CD4-positive, alpha-beta T cell treated with Interleukin-4 for 1 hour (primary cell): ENCODE measurements at regions not wholly inside any gene's neighbourhood (a gene's known extent, or its start where the extent isn't known, plus 50 kb on each side); places are given as distances from the start of the nearest gene placed in this dataset.
"Not testable (repeated sequence)": the region's sequence is repeated elsewhere in the genome, so short reads cannot be mapped to it uniquely, and the experiment has no call there.

Experiments
- DNase-seq, 2 donors: peaks; one replicate each; pipeline ENCODE4 v3.0.0-alpha.2; 2020 to 2022

DNA sequence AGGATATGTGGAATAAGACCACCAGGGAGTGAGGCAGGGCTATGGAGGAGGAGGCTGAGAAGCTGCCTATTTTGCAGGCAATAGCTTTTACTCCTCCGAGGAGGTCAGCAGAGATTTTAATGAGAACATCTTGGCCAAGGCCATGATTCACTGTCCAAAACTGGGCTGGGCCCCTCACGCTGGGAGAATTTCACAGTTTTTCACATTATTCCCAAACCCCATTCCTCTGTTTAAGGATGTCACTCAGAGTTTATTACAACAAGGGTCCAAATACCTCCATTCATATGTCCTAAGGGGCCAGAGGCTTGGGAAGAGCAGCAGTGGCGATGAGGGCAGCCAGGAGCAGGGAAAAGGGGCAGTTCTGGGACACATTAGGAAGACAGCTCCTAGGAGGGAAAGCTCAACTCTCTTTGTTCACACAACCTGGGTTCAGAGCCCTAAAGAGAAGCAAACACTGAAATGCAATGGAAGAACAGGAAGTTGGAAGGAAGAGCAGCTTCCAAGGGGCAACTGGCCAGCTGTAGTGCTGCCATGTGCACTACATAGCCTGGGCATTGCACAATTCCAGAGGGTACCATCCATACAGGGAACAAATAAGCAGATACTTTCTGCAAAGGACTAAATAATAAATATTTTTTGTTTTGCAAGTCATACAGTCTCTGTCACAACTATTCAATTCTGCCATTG is 283.2 kb downstream of the NUAK1 start:
- no peak for DNase-seq

DNA sequence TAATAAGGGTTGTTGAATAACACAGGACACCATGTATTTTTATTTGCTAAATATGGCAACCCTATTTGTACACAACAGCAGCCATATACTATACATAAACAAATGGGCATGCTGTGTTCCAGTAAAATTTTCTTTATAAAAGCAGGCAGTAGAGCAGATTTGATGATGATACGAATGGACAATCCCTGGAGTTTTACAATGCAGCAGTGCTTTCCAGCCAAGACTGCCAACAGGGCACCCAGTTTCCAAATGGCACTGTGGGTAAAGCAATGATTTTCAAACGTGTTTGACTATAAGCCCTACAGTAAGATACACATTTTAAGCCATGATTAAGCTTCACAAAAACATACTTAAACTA is 282.7 kb downstream of the NUAK1 start:
- DNase-seq, result no peak

DNA sequence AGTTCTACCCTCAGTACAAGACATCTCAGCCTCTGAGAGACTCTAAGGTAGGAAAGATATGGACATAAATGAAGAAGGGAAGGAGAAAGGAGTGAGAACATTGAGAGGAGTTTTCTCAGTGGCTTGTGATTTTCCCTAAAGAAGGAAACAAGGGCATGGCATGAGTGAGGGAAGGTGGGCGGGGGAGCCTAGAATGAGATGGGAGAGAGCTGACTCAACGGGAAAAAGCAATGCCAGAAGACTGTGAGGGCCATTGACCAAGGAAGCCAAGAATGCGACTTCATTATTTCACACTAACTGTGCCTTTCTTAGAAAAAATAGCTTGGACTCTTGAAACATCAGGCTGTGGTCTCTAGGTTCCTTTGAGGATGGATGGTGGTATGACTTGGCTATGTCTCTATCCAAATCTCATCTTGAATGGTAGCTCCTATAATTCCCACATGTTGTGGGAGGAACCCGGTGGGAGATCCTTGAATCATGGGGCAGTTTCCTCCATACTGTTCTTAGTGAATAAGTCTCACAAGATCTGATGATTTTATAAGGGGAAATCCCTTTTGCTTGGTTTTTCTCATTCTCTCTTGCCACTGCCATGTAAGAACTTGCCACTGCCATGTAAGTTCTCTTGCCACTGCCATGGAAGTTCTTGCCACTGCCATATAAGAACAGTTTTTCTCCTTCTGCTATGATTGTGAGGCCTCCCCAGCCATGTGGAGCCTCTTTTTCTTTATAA is 279.6 kb downstream of the NUAK1 start:
- no peak for DNase-seq

DNA sequence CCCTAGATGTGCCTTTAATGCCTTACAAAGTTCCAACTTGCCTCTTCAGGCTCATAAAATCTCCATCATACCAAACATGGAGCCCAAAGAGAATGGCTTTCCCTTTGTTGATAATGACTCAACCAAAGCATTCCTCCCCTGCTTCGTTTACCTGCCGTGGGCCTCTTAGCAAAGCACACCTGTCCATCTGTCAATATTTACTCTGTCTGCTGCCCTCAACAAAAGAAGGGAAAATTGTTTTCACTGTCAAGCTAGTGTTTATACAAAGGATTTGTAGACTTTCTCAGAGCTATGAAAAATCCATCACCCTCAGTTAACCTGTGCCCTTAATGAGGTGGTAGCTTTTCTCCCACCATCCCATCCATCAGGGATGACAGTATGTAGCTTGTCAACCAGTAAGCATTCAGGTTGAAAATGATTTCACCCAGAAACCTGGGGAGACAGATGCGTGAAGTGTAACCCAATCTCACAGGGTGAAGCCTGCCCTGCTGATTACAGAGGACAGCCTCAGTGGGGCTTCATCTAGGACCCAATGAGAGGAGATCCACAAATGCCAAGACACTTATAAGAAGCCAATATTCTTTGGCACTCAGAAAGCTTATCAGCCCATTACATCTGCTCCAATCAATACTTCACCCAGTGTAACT is 278.1 kb downstream of the NUAK1 start:
- no peak for DNase-seq

DNA sequence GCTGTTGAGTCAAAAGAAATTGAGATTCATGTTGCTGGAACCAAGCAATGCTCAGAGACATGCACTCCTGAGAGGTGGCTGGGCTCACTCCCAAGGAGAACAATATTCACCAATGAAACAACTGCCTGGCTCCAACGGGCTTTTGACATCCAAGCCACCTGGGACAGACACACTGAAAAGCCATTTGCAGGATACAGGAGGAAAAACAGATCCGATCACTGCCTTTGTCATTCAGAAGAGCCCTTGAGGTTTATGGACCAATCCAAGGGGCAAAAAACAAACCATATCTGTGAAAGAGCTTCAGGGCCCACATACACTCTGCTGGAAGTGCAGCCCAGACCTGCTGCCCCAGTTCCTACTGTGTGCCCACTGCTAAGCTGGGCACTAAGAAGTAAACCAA is 277.5 kb downstream of the NUAK1 start:
- DNase-seq, result no peak

DNA sequence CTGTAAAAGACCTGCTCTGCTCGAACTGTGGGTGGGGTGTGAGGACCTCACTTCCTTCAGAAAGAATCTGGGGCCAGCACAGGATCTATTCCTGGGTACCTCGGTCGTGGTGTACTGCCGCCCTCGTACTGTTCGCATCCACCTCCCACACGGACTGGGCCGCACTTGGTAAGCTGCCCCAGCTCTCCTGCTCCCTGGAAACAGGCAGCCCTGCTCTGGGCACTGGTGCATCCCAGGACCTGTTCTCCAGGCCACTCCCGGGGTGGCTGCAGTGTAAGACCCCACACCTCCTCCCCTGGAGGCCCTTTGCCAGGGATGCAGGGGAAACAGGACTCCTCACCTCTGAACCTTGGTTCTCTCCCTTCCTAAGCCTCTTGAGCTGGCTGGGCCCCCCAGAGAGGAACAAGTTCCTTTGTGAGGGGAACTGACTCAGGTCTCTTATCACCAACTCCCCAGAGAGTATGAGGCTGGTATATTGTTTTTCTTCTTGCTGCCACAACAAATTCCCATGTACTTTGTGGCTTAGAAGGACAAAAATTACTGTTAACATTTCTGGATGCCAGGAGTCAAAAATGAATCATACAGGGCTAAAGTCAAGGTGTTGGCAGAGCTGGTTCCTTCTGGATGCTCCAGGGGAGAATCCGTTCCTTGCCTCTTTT is 276.5 kb downstream of the NUAK1 start:
- DNase-seq, result no peak

DNA sequence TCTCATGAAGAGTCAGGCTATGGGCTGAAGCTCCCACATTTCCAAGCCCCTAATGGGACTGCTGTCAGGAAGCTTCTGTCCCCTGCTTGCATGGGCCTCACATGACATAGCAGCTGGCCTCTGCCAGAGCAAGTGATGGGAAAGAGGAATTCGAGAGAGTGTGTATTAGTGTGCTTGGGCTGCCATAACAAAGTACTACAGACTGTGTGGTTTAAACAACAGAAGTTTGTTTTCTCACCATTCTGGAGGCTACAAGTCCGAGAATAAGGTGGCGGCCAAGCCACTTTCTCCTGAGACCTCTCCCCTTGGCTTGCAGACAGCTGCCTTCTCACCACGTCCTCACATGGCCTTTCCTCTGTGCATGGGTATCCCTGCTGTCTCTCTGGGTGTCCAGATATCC is 274.4 kb downstream of the NUAK1 start:
- no peak for DNase-seq

DNA sequence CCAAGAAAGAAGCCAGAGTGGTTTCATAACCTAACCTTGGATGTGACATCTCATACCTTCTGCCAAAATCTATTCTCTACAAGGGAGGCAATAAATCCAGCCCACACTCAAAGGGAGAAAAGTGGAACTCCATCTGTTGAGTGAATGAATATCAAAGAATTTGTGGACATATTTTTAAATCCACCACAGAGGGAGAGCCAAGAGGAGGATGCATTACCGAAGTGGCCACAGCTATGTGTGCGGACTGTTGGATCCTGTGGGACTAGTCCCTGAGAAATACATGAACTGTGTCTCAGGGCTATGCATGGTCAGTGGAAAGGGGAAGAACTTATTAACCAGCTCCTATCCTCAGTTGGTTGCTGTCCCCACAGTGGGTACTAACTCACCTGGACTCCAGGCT is 273.9 kb downstream of the NUAK1 start:
- no peak for DNase-seq

DNA sequence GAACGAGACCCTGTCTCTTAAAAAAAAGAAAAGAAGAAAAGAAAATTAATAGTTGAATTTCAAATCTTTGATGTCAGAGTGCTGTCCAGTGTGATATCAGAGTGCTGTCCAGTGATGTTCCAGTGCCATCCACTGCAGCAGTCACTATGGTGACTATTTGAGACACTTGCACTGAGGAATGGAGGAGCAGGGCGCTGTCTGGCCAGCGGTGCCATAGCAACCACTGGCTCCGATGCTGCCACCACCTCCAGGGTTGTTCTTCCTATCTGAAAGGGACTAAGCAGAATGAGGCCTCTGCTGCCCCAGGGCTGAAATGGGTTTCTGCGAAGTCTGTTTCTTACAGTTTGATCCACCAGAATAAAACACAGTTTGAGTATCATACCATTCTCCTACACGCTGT is 272.9 kb downstream of the NUAK1 start:
- DNase-seq, result no peak

DNA sequence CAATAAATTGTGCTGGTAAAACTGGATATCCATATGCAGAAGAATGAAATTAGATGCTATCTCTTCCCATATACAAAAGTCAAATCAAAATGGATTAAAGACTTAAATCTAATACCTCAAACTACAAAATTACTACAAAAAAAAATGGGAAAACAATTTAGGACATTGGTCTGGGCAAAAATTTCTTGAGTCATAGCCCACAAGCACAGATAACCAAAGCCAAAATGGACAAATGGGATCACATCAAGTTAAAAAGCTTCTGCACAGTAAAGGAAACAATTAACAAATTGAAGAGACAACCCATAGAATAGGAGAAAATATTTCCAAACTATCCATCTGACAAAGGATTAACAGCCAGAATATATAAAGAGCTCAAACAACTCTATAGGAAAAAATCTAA is 264.6 kb downstream of the NUAK1 start:
- no peak for DNase-seq

DNA sequence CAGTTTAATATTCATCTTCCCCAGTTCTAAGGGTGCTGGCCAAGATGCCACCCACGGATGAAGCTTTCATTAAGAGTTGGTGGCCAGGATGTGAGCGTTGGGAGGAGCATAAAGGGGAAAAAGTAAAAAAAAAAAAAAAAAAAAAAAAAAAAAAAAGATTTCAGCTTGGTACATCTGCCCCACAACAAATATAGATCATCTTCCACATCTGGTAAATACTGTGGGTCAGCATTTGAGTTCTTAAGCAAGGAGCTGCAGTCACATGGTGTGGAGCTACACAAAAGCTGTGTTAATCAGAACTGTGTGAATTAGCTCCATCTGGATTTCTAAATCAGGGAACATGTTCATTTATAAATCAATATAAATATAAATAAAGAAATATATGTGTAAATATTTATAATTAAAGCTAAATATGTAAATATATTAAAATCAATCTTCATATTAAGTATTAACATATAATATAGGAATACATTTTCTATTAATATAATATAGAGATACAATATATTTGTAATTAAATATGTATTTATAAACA is 262.3 kb downstream of the NUAK1 start:
- DNase-seq, result no peak

DNA sequence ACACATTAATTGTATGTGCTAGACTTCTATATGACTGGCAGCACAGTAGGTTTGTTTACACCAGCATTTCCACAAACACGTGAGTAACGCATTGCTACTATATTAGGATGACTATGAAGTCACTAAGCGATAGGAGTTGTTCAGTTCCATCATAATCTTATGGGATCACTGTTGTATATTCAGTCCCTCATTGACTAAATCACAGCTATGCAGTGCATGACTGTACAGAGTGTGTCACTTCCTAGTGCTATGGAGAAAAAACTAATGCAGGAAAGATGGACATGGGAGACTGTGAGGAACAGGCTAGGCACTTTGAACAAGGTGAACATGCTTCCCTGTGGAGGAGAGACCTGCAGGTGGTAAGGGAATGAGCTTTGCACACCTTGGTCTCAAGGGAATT is 259.8 kb downstream of the NUAK1 start:
- no peak for DNase-seq

DNA sequence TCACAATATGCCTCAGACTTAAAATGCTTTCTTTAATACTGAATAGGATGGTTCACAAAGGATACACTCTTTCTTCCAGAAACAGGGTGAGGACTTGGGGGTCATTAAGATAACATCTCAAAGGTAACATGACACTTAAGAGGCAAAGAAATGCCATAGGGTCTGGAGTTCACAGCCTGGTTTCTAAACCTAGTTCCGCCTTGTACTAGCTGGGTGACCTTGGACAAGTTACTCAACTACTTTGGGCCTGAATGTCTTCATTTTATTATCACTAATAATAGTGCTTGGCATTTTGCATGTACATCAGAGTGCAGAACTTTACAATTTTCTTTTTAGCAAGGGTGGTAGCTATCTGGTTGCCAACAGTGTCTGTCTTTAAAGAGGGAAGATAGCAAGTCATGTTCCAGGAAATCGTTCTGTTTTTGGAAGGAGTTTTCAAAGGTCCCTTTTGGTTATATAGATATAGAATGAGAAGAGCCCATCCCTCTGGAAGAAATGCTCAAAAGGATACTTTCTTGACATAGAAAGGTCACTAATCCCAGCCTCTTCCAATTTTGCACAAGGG is 257.8 kb downstream of the NUAK1 start:
- DNase-seq, result no peak

DNA sequence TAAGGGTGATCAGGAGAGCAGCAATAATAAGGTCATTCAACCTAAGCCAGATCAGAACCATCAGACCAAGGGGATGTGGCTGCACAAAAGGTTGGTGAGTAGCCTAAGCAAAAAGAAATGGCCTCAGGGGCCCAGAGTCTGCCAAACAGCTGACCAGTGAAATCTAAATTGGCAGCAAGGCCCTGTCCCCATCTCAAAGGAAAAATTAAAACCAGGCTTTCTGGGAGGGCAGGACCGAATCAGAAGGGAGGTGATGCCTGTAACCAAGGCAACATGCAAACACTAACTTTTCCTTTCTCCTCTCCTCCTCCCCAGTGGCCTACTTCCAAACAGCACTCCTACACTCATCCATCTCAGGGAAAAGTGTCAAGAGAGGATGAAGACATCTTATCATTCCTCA is 256.4 kb downstream of the NUAK1 start:
- no peak for DNase-seq

DNA sequence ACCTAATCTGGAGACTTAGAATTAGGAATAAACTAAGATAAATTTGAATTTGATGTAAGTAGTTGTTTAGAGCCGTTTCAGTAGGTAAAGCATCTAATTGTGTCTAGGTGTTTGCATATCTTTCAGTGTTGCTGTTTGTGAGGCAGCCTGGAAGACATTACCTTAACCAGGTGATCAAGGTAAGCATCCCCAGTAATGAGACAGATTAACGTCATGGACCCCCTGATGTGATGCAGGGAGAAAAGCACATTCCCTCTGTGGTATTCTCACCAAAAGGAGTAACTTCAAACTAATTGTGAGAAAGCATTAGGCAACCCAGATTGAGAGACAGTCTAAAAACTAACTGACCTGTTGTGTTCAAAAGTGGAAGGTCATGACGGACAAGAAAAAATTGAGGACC is 251.6 kb downstream of the NUAK1 start:
- DNase-seq, result no peak

DNA sequence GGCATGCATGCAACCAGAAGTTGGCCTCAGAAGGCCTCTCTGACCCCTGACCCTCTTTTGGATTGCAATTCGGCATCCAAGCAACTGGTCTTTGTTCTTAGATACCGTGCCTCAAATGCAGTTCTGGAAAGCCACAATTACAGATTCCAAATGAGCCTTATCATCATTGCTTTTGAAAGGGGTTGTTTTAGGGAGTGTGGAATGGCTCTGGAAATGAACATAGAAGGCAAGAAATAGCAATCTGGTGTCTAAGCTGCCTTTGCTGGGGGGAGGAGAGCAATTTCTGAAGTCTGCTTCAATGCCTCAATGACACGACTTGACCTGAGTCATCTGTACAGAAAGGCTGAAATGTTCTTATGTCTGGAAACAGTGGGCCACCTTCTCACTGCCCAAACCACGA is 250.1 kb downstream of the NUAK1 start:
- DNase-seq, result no peak

DNA sequence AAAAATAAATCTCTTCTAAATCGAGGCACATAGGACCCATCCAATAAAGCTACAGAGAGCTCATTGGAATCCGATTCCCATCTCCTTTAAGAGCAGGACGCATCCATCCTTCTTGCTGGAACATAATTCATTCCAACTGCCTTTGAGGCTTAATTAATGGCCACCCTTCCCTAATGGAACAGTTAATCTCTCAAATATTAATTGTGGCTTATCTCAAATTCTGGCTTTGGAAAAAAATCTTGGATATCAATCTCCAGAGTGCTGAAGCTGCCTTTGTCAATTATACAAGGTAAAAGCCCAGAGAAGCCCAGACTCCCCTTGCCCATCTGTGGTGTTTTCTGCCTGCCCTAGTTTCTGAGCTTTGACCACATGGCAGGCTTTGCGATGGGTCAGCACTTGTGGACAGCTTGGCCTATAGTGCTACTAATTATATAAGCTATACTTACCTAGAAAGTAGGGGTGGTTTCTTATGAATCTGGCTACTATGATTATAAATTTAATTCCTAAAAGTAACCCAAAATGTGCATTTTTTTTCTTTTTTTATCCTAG is 246.3 kb downstream of the NUAK1 start:
- no peak for DNase-seq

DNA sequence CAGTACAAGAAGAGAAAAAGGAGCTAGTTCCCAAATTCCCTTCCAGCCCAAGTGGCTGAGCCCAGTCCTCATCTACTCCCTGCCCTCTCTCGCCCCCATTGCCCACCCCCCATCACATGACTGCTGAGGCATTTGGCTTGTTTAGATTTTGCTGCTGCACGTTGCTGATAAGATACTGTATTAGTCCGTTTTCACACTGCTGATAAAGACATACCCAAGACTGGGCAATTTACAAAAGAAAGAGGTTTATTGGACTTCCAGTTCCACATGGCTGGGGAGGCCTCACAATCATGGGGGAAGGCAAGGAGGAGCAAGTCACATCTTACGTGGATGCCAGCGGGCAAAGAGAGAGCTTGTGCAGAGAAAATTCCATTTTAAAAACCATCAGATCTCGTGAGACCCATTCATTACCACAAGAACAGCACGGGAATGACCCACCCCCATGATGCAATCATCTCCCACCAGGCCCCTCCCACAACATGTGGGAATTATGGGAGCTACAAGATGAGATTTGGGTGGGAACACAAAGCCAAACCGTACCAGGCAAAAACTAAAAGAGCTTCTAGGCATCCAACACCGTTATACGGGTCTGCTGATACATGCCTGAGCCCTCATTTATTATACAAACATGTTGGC is 243.4 kb downstream of the NUAK1 start:
- not testable (repeated sequence) for DNase-seq

DNA sequence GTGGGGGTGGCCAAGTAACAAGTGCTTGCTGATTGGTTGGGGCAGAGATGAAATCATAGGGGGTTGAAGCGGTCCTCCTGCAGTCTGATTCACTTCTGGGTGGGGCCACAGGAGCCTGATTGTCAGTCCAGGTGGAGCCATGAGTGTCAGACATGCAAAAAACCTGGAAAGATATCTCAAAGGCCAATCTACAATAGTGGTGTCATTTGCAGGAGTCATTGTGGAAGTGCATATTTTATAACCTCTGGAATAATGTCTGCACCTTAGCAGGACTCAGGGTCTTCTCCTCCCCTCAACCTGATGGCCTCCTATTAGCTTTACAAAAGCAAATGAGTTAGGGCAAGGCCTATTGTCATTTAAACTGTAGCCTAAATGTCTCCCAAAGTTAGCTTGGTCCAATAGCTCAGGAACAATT is 241.4 kb downstream of the NUAK1 start:
- no peak for DNase-seq

DNA sequence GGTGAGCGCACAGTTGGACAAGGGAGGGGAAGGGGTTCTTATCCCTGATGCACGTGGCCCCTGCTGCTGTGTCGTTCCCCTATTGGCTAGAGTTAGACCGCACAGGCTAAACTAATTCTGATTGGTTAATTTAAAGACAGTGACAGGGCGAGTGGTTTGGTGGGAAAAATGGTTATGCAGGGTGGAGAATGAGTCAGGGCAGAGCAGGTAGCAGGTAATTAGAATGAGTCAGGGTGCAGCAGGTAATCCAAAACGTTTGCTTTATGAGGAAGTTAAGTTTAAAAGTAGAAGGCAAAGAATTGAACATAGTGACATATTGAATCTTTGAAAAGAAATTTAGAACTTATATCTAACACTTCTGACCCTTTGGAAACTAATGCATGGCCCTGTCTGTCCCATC is 240.5 kb downstream of the NUAK1 start:
- not testable (repeated sequence) for DNase-seq

DNA sequence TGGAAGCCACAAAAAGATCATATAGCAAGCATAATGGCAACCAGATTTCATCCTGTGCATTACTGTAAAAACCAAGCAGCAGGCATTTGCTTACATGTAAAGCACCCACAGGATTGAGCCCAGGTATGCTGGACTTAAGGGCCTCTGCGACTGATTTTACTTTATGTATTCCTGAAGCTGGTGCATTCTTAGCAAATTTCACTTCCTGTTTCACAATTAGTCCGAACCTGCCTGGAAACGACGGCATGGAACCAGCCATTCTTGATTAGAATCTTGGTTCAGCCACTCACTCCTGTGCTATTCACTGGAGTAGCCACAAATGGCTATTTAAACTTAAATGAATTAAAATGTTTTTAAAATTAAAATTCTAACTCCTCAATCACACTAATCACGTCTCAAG is 239.2 kb downstream of the NUAK1 start:
- no peak for DNase-seq

DNA sequence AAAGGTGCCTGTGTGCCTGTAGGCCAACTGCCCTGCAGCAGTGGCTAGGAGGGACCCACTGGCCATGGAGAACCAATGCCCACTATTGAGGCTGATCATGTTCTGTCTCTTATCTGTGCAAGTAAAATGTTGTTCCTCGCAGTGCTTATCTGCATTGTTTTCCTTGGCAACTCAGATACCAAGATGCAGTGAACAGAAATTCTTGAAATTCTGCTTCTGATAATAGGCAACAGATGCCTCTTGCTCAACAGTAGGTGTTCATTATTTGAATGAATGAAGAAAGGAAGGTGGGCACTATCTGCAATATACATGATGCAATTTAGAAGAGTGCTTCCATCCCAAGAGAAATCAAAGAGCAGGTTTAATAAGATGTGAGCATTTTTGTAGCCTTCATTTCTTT is 232.2 kb downstream of the NUAK1 start:
- no peak for DNase-seq
